ENCODE measurements at regions not wholly inside any gene's neighbourhood (a gene's known extent, or its start where the extent isn't known, plus 50 kb on each side); places are given as distances from the start of the nearest gene placed in this dataset.

DNA sequence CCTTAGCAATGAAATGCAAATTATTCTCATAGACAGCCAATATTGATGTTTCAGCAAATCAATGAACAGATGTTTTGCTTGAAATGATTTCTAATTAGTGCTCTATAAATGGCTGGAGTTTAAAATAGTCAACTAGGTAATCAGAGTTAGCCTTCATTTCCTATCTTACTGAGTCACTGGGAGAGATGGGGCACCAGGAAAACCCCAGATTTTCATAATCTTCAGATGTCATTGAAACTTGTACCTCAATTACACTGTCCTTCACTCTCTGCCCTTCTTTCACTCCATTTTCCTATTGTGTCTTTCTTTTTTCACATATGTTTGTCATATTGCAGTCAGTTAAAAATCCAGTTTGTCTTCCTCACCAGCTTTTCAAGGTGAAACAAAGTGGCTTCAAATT is 92.7 kb downstream of the C12orf75 start:
- TF ChIP-seq, protein P1, sequence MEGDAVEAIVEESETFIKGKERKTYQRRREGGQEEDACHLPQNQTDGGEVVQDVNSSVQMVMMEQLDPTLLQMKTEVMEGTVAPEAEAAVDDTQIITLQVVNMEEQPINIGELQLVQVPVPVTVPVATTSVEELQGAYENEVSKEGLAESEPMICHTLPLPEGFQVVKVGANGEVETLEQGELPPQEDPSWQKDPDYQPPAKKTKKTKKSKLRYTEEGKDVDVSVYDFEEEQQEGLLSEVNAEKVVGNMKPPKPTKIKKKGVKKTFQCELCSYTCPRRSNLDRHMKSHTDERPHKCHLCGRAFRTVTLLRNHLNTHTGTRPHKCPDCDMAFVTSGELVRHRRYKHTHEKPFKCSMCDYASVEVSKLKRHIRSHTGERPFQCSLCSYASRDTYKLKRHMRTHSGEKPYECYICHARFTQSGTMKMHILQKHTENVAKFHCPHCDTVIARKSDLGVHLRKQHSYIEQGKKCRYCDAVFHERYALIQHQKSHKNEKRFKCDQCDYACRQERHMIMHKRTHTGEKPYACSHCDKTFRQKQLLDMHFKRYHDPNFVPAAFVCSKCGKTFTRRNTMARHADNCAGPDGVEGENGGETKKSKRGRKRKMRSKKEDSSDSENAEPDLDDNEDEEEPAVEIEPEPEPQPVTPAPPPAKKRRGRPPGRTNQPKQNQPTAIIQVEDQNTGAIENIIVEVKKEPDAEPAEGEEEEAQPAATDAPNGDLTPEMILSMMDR (IDR thresholded peaks at IDR 0.05; ENCODE audit: low read length): no peak
- no peaks in the 10 kb centered on the region for H3K27me3 ChIP-seq (ENCODE audit: insufficient read depth, low read length)

DNA sequence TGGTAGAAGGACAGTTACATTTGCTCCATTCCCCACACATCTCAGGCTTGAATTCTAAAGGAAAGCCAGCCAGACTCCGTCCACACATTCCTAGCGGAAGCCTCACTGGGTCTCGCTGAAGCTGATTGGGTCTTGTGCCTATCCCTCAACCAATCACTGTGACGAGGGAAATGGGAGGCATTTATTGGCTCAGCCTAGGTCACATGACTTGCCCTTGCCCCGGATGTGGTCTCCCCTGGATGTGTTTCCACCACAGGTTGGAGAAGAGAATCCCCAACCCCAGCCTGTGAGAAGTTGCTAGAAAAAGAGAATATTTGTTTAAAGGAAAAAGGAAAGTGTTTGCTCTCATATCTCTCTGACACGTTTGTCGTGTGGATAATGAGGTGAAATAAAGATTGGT is 93.4 kb downstream of the C12orf75 start:
- Histone ChIP-seq H3K27ac (ENCODE audit: low read depth, low read length, poor library complexity, severe bottlenecking) (no peak overlapping the region), H2AFZ (ENCODE audit: low read length) (no peak overlapping the region), H3K4me2 (ENCODE audit: low read length) (no peak overlapping the region), H3F3A (ENCODE audit: insufficient read depth, low read length) (no peaks in the 10 kb centered on the region), H3K4me1 (ENCODE audit: insufficient read depth, low read length, severe bottlenecking) (no peaks in the 10 kb centered on the region), H3K9me3 (ENCODE audit: low read length) (no peaks in the 10 kb centered on the region), H3K27me3 (ENCODE audit: insufficient read depth, low read length) (no peaks in the 10 kb centered on the region), H3K79me2 (ENCODE audit: insufficient read depth, low read length) (no peaks in the 10 kb centered on the region), H3K9me2 (ENCODE audit: low read depth, low read length) (no peaks in the 10 kb centered on the region), H4K20me1 (ENCODE audit: insufficient read depth, low read length) (no peaks in the 10 kb centered on the region), H3K4me3 (ENCODE audit: low read depth, low read length, poor library complexity, severe bottlenecking) (no peak overlapping the region), H3K36me3 (ENCODE audit: insufficient read depth, low read length) (no peaks in the 10 kb centered on the region), H3K9ac (ENCODE audit: low read length) (no peak overlapping the region)
- TF ChIP-seq, protein P1 (IDR thresholded peaks at IDR 0.05; ENCODE audit: low read length): no peak
- no peak for TF ChIP-seq EZH2 (IDR thresholded peaks at IDR 0.05; ENCODE audit: borderline replicate concordance, low read length)

More for the DNA sequence above, 92.7 kb downstream of the C12orf75 start:
- Histone ChIP-seq H3K9me3 (ENCODE audit: low read length) (no peaks in the 10 kb centered on the region), H3K4me2 (ENCODE audit: low read length) (no peak overlapping the region), H3K79me2 (ENCODE audit: insufficient read depth, low read length) (no peaks in the 10 kb centered on the region), H2AFZ (ENCODE audit: low read length) (no peak overlapping the region), H3K4me3 (ENCODE audit: low read depth, low read length, poor library complexity, severe bottlenecking) (no peak overlapping the region), H3K36me3 (ENCODE audit: insufficient read depth, low read length) (no peaks in the 10 kb centered on the region), H3K9ac (ENCODE audit: low read length) (no peak overlapping the region), H3K4me1 (ENCODE audit: insufficient read depth, low read length, severe bottlenecking) (no peaks in the 10 kb centered on the region), H3K9me2 (ENCODE audit: low read depth, low read length) (no peaks in the 10 kb centered on the region), H4K20me1 (ENCODE audit: insufficient read depth, low read length) (no peaks in the 10 kb centered on the region), H3F3A (ENCODE audit: insufficient read depth, low read length) (no peaks in the 10 kb centered on the region), H3K27ac (ENCODE audit: low read depth, low read length, poor library complexity, severe bottlenecking) (no peak overlapping the region)

DNA sequence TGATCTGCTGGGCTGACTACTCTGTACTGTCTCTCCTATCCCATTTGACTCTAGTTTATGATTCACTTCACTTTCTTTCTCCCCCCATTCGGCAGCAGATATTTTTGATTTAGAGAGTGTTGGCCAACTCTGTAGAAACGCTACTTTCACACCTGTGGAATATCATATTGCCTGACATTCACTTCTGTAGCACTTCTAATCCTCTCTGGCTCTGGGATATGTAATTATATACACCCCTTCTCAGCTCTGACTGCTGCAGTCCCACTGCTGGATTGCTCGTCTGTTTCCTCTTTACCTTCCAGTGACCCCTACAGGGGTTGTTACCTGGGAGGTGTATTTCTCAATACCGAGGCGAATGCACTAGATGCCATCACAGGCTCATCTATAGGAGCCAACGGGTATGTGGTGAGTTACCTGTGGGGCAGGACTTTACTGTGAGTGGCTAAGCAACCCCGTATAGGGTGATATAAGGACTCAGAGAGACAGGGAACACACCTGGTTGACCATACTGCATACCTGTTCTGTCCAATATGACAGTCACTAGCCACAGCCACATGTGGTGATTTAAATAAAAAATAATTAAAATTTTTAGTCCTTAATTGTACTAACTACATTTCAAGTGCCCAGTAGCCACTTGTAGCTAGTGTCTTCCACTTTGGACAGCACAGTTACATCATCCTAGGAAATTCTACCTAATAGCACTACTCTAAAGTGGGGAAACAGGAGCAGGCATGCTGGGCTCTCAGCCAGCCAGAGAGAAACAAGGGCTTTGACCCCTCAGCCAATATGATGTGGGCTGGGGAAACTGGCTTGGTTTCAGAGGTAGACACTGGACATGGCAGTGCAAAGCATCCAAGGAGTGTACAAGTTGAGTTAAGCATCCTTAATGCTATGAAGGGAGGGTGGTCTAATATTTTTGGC is 95.0 kb downstream of the C12orf75 start:
- H3K4me3 ChIP-seq (ENCODE audit: low read depth, low read length, poor library complexity, severe bottlenecking): no peak overlapping the region
- H3F3A ChIP-seq (ENCODE audit: insufficient read depth, low read length): no peaks in the 10 kb centered on the region
- H3K4me2 ChIP-seq (ENCODE audit: low read length): no peak overlapping the region
- H3K79me2 ChIP-seq (ENCODE audit: insufficient read depth, low read length): no peaks in the 10 kb centered on the region
- H3K27me3 ChIP-seq (ENCODE audit: insufficient read depth, low read length): no peaks in the 10 kb centered on the region
- no peak overlapping the region for H2AFZ ChIP-seq (ENCODE audit: low read length)
- no peaks in the 10 kb centered on the region for H3K36me3 ChIP-seq (ENCODE audit: insufficient read depth, low read length)
- no peaks in the 10 kb centered on the region for H3K9me3 ChIP-seq (ENCODE audit: low read length)
- TF ChIP-seq EZH2 (IDR thresholded peaks at IDR 0.05; ENCODE audit: borderline replicate concordance, low read length): no peak
- TF ChIP-seq, protein P1 (IDR thresholded peaks at IDR 0.05; ENCODE audit: low read length): no peak
- H3K9ac ChIP-seq (ENCODE audit: low read length): no peak overlapping the region
- H3K9me2 ChIP-seq (ENCODE audit: low read depth, low read length): no peaks in the 10 kb centered on the region
- H3K27ac ChIP-seq (ENCODE audit: low read depth, low read length, poor library complexity, severe bottlenecking): no peak overlapping the region
- no peaks in the 10 kb centered on the region for H3K4me1 ChIP-seq (ENCODE audit: insufficient read depth, low read length, severe bottlenecking)
- H4K20me1 ChIP-seq (ENCODE audit: insufficient read depth, low read length): no peaks in the 10 kb centered on the region

All from OCI-LY1 (cell line).